HepG2 (cell line): ENCODE measurements at regions not wholly inside any gene's neighbourhood (a gene's known extent, or its start where the extent isn't known, plus 50 kb on each side); places are given as distances from the start of the nearest gene placed in this dataset.

ENCODE experiments used
- ASH2L ChIP-seq: fragments of 300-600, 200-600 bp; sonication (generic); IDR thresholded peaks from 2 replicates; pipeline ENCODE4 v1.7.0; 2017; ENCODE audit warnings: low read depth, mild to moderate bottlenecking, moderate library complexity, mixed read lengths, low read length; ENCODE audit not compliant: insufficient read length
- DBP ChIP-seq: sonication (generic); formaldehyde crosslinking; IDR thresholded peaks from 2 replicates; pipeline ENCODE4 v1.4.0; 2020; ENCODE audit warnings: missing genetic modification reagents; ENCODE audit errors: not compliant biosample characterization
- ELK4 ChIP-seq: sonication (generic); formaldehyde crosslinking; IDR thresholded peaks from 2 replicates; pipeline ENCODE4 v1.9.0; 2021; ENCODE audit warnings: missing genetic modification reagents, borderline replicate concordance
- FLYWCH1 ChIP-seq: sonication (generic); formaldehyde crosslinking; IDR thresholded peaks from 2 replicates; pipeline ENCODE4 v1.8.1; 2023; ENCODE audit warnings: mild to moderate bottlenecking, missing genetic modification reagents
- HNRNPH1 ChIP-seq: fragments of 200-400 bp; formaldehyde crosslinking; optimal IDR thresholded peaks from 2 replicates; pipeline ENCODE3; 2017; ENCODE audit warnings: mild to moderate bottlenecking, low read depth, low read length
- JARID2 ChIP-seq: sonication (generic); formaldehyde crosslinking; IDR thresholded peaks from 2 replicates; pipeline ENCODE4 v1.8.1; 2023; ENCODE audit warnings: missing genetic modification reagents, inconsistent platforms; ENCODE audit not compliant: insufficient replicate concordance
- POGK ChIP-seq: sonication (generic); formaldehyde crosslinking; conservative IDR thresholded peaks from 2 replicates; pipeline ENCODE4 v1.8.0; 2022; ENCODE audit warnings: mild to moderate bottlenecking, moderate library complexity, missing genetic modification reagents
- PPARG ChIP-seq: conservative IDR thresholded peaks from 2 replicates; pipeline ENCODE4 v1.6.1; 2016; ENCODE audit warnings: missing biosample characterization, missing genetic modification reagents
- RARA ChIP-seq: IDR thresholded peaks from 2 replicates; pipeline ENCODE4 v1.6.1; 2016; ENCODE audit warnings: missing genetic modification reagents, missing compliant biosample characterization
- SIN3A ChIP-seq: IDR thresholded peaks from 2 replicates; pipeline ENCODE4 v1.6.1; 2011; ENCODE audit warnings: low read depth, mild to moderate bottlenecking, control low read depth, low read length, borderline replicate concordance
- SMC3 ChIP-seq: IDR thresholded peaks from 2 replicates; pipeline ENCODE4 v1.6.1; 2011; ENCODE audit warnings: low read length, improper control_type of control experiment
- SOX5 ChIP-seq: IDR thresholded peaks from 2 replicates; pipeline ENCODE4 v1.6.1; 2016; ENCODE audit warnings: borderline replicate concordance
- ZNF33B ChIP-seq: sonication (generic); formaldehyde crosslinking; IDR thresholded peaks from 2 replicates; pipeline ENCODE4 v1.5.1; 2020; ENCODE audit warnings: mild to moderate bottlenecking, missing genetic modification reagents
- TF ChIP-seq, protein P1 (sequence below): sonication (generic); formaldehyde crosslinking; IDR thresholded peaks from 2 replicates; pipeline ENCODE4 v1.9.0; 2021; ENCODE audit warnings: missing genetic modification reagents, borderline replicate concordance
- TF ChIP-seq, protein P2 (sequence below): sonication (generic); formaldehyde crosslinking; IDR thresholded peaks from 2 replicates; pipeline ENCODE4 v1.4.0; 2020; ENCODE audit warnings: mild to moderate bottlenecking, missing genetic modification reagents
- TF ChIP-seq, protein P3 (sequence below): sonication (generic); formaldehyde crosslinking; IDR thresholded peaks from 2 replicates; pipeline ENCODE4 v1.5.1; 2020; ENCODE audit warnings: missing genetic modification reagents, mild to moderate bottlenecking, borderline replicate concordance

GRCh38 chr4:26120098-26120825 lies 200.6 kb upstream of the RBPJ start (continued):
- TF ChIP-seq, protein P1, sequence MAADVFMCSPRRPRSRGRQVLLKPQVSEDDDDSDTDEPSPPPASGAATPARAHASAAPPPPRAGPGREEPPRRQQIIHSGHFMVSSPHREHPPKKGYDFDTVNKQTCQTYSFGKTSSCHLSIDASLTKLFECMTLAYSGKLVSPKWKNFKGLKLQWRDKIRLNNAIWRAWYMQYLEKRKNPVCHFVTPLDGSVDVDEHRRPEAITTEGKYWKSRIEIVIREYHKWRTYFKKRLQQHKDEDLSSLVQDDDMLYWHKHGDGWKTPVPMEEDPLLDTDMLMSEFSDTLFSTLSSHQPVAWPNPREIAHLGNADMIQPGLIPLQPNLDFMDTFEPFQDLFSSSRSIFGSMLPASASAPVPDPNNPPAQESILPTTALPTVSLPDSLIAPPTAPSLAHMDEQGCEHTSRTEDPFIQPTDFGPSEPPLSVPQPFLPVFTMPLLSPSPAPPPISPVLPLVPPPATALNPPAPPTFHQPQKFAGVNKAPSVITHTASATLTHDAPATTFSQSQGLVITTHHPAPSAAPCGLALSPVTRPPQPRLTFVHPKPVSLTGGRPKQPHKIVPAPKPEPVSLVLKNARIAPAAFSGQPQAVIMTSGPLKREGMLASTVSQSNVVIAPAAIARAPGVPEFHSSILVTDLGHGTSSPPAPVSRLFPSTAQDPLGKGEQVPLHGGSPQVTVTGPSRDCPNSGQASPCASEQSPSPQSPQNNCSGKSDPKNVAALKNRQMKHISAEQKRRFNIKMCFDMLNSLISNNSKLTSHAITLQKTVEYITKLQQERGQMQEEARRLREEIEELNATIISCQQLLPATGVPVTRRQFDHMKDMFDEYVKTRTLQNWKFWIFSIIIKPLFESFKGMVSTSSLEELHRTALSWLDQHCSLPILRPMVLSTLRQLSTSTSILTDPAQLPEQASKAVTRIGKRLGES (CRISPR knock-in tag): no peak
- TF ChIP-seq PPARG (CRISPR knock-in tag) (no peak), ASH2L (no peak), JARID2 (CRISPR knock-in tag) (no peak), ELK4 (CRISPR knock-in tag) (no peak), ZNF33B (CRISPR knock-in tag) (no peak), SMC3 (peak; percentile 14; the same call in 1 of the 2 replicates), FLYWCH1 (CRISPR knock-in tag) (no peak), SIN3A (no peak), HNRNPH1 (no peak), POGK (CRISPR knock-in tag) (0 out of 2 replicates have a peak, but pooled peaks have one; percentile 26), RARA (CRISPR knock-in tag) (0 out of 2 replicates have a peak, but pooled peaks have one; percentile 5), DBP (no peak), SOX5 (CRISPR knock-in tag) (peak; percentile 84)
- TF ChIP-seq, protein P2, sequence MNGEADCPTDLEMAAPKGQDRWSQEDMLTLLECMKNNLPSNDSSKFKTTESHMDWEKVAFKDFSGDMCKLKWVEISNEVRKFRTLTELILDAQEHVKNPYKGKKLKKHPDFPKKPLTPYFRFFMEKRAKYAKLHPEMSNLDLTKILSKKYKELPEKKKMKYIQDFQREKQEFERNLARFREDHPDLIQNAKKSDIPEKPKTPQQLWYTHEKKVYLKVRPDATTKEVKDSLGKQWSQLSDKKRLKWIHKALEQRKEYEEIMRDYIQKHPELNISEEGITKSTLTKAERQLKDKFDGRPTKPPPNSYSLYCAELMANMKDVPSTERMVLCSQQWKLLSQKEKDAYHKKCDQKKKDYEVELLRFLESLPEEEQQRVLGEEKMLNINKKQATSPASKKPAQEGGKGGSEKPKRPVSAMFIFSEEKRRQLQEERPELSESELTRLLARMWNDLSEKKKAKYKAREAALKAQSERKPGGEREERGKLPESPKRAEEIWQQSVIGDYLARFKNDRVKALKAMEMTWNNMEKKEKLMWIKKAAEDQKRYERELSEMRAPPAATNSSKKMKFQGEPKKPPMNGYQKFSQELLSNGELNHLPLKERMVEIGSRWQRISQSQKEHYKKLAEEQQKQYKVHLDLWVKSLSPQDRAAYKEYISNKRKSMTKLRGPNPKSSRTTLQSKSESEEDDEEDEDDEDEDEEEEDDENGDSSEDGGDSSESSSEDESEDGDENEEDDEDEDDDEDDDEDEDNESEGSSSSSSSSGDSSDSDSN (CRISPR knock-in tag): no peak
- TF ChIP-seq, protein P3, sequence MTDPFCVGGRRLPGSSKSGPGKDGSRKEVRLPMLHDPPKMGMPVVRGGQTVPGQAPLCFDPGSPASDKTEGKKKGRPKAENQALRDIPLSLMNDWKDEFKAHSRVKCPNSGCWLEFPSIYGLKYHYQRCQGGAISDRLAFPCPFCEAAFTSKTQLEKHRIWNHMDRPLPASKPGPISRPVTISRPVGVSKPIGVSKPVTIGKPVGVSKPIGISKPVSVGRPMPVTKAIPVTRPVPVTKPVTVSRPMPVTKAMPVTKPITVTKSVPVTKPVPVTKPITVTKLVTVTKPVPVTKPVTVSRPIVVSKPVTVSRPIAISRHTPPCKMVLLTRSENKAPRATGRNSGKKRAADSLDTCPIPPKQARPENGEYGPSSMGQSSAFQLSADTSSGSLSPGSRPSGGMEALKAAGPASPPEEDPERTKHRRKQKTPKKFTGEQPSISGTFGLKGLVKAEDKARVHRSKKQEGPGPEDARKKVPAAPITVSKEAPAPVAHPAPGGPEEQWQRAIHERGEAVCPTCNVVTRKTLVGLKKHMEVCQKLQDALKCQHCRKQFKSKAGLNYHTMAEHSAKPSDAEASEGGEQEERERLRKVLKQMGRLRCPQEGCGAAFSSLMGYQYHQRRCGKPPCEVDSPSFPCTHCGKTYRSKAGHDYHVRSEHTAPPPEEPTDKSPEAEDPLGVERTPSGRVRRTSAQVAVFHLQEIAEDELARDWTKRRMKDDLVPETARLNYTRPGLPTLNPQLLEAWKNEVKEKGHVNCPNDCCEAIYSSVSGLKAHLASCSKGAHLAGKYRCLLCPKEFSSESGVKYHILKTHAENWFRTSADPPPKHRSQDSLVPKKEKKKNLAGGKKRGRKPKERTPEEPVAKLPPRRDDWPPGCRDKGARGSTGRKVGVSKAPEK (CRISPR knock-in tag): no peak
